Osteocyte (in vitro differentiated cells): ENCODE measurements at regions not wholly inside any gene's neighbourhood (a gene's known extent, or its start where the extent isn't known, plus 50 kb on each side); places are given as distances from the start of the nearest gene placed in this dataset.

Source experiments
- DNase-seq: peaks from one replicate; pipeline ENCODE4 v3.0.0; 2021; ENCODE audit warnings: mixed read lengths; ENCODE audit not compliant: unreplicated experiment; ENCODE audit errors: extremely low spot score
- H3K27ac Mint-ChIP-seq: one replicate; pipeline ENCODE4 v1.8.0; 2021; ENCODE audit warnings: mild to moderate bottlenecking, mixed read lengths; ENCODE audit not compliant: unreplicated experiment
- H3K27me3 Mint-ChIP-seq: one replicate; pipeline ENCODE4 v1.8.0; 2021; ENCODE audit warnings: mixed read lengths; ENCODE audit not compliant: unreplicated experiment
- H3K36me3 Mint-ChIP-seq: one replicate; pipeline ENCODE4 v1.8.0; 2021; ENCODE audit warnings: mixed read lengths; ENCODE audit not compliant: unreplicated experiment
- H3K4me1 Mint-ChIP-seq: one replicate; pipeline ENCODE4 v1.8.0; 2021; ENCODE audit warnings: mixed read lengths; ENCODE audit not compliant: unreplicated experiment
- H3K4me3 Mint-ChIP-seq: one replicate; pipeline ENCODE4 v1.8.0; 2021; ENCODE audit warnings: mild to moderate bottlenecking, moderate library complexity, mixed read lengths; ENCODE audit not compliant: unreplicated experiment
- H3K9me3 Mint-ChIP-seq: one replicate; pipeline ENCODE4 v1.8.0; 2021; ENCODE audit warnings: mixed read lengths; ENCODE audit not compliant: unreplicated experiment
- TF ChIP-seq, protein P1 (sequence below): fragments of 200-600 bp; sonication (generic); IDR thresholded peaks from 2 replicates; pipeline ENCODE4 v1.5.0; 2021; ENCODE audit warnings: antibody characterized with exemption, mild to moderate bottlenecking, moderate library complexity

DNA sequence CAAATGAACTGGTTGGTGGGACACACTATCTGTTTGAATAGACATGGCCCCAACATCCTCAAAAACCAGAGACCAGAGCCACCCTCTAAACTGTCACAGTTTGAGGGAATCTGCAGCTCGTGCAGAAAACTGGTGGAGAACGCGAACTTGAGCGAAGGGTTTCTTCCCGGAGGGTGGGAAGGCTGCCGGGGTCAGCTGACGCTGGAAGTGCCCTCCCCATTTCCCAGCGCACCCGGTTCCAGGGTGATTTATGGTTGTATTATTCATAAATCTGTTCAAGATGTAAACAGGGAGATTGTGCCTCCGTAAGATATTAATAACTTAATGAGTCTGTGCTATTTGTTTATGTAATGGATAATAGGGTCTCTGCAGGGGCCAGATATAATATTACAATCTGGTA lies 1396.7 kb downstream of the BRD1 start:
- H3K9me3 Mint-ChIP-seq = no peaks in the 10 kb centered on the region
- H3K27me3 Mint-ChIP-seq = no peaks in the 10 kb centered on the region
- no peak overlapping the region for H3K27ac Mint-ChIP-seq
- H3K36me3 Mint-ChIP-seq = no peaks in the 10 kb centered on the region
- H3K4me1 Mint-ChIP-seq = peaks cover 49% of the 10 kb centered on the region
- no peak for DNase-seq
- no peak overlapping the region for H3K4me3 Mint-ChIP-seq
- TF ChIP-seq, protein P1, sequence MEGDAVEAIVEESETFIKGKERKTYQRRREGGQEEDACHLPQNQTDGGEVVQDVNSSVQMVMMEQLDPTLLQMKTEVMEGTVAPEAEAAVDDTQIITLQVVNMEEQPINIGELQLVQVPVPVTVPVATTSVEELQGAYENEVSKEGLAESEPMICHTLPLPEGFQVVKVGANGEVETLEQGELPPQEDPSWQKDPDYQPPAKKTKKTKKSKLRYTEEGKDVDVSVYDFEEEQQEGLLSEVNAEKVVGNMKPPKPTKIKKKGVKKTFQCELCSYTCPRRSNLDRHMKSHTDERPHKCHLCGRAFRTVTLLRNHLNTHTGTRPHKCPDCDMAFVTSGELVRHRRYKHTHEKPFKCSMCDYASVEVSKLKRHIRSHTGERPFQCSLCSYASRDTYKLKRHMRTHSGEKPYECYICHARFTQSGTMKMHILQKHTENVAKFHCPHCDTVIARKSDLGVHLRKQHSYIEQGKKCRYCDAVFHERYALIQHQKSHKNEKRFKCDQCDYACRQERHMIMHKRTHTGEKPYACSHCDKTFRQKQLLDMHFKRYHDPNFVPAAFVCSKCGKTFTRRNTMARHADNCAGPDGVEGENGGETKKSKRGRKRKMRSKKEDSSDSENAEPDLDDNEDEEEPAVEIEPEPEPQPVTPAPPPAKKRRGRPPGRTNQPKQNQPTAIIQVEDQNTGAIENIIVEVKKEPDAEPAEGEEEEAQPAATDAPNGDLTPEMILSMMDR = no peak

DNA sequence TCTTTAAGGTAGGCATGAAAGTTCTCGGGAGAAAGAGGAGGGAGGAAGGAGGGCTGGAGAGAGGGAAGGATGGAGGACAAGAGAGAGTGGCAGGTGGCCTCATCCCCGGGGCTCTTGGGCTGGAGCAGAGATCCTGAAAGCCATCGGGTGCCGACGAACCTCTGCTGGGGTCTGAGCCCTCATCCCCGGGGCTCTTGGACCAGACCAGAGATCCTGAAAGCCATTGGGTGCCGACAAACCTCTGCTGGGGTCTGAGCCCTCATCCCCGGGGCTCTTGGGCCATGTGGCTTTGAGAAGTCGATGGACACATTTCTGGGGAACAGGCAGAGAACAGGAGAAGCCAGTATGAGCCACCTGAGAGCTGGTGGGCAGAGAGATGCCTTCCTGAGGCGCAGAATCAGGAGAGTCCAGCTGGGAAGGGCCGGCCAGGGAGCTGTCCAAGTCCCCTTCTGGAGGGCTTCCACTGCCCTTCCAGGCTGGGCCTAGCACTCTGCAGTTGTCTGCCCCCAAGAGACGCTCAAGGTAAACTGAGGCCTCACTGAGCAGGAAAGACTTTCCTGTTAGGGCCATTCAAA lies 1398.1 kb downstream of the BRD1 start:
- TF ChIP-seq, protein P1 = no peak
- peaks cover 55% of the 10 kb centered on the region for H3K4me1 Mint-ChIP-seq
- no peaks in the 10 kb centered on the region for H3K9me3 Mint-ChIP-seq
- H3K27me3 Mint-ChIP-seq = no peaks in the 10 kb centered on the region
- no peak overlapping the region for H3K4me3 Mint-ChIP-seq
- peak overlapping the region; percentile 62 for H3K27ac Mint-ChIP-seq
- H3K36me3 Mint-ChIP-seq = no peaks in the 10 kb centered on the region
- no peak for DNase-seq

DNA sequence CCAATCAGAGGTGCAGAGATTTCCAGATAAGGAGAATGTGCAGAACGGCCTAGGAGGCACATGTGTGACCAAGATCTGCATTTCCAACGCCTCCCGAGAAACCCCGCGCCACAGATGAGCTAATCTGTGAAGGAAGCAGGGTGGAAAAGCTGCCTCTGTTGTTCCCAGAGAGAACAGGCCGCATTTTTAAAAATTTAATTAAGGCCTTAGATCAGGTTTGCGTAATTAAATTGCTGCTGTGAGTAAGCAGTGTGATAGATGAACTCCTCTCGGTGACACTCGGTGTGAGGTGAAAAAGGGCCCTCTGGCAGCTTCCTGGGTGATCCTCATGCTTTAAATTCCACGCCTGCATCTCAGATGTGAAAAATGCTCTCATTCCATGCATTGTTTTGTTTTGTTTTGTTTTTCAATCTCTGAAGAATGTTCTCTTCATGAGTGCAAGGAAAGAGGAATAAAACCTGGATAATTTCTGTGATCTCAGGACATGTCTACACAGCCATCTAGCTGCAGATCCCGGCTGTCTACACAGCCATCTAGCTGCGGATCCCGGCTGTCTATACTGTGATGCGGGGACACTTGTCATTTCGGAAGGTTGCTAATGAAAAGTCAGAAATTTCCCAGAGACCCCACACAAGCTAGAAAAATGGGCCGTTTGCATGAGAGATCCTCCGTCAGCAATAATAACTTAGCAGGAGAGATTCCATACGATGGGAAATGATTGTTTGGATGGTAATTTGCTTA lies 1398.9 kb downstream of the BRD1 start:
- H3K27ac Mint-ChIP-seq = peak overlapping the region; percentile 62
- DNase-seq = no peak
- H3K4me3 Mint-ChIP-seq = no peak overlapping the region
- H3K36me3 Mint-ChIP-seq = no peaks in the 10 kb centered on the region
- no peaks in the 10 kb centered on the region for H3K27me3 Mint-ChIP-seq
- H3K9me3 Mint-ChIP-seq = no peaks in the 10 kb centered on the region
- H3K4me1 Mint-ChIP-seq = peaks cover 63% of the 10 kb centered on the region
- TF ChIP-seq, protein P1 = no peak

DNA sequence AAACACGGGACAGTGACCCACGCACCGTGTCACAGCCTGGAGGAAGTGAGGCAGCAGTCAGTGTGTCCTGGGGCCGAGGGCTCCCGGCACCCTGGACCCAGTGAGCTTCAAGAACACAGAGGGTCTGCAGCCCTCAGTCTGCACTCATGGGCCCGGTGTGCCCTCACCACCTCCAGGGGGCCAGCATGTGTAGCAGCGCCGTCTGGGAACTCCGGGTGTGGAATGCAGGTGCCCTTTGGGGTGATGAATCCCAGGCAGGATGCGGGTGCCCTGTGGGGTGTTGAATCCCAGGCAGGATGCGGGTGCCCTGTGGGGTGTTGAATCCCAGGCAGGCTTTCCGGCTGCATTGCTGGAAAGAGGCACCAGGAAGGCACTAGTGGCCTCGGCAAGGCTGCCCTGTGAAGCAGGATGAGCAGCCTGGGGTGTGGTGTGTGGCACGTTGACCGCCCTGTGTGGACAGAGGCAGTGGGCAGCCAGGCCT lies 1399.9 kb downstream of the BRD1 start:
- no peak for DNase-seq
- H3K27ac Mint-ChIP-seq = no peak overlapping the region
- no peaks in the 10 kb centered on the region for H3K36me3 Mint-ChIP-seq
- H3K4me1 Mint-ChIP-seq = peaks cover 69% of the 10 kb centered on the region
- peaks cover 2% of the 10 kb centered on the region for H3K9me3 Mint-ChIP-seq
- no peak overlapping the region for H3K4me3 Mint-ChIP-seq
- no peaks in the 10 kb centered on the region for H3K27me3 Mint-ChIP-seq
- TF ChIP-seq, protein P1 = no peak

DNA sequence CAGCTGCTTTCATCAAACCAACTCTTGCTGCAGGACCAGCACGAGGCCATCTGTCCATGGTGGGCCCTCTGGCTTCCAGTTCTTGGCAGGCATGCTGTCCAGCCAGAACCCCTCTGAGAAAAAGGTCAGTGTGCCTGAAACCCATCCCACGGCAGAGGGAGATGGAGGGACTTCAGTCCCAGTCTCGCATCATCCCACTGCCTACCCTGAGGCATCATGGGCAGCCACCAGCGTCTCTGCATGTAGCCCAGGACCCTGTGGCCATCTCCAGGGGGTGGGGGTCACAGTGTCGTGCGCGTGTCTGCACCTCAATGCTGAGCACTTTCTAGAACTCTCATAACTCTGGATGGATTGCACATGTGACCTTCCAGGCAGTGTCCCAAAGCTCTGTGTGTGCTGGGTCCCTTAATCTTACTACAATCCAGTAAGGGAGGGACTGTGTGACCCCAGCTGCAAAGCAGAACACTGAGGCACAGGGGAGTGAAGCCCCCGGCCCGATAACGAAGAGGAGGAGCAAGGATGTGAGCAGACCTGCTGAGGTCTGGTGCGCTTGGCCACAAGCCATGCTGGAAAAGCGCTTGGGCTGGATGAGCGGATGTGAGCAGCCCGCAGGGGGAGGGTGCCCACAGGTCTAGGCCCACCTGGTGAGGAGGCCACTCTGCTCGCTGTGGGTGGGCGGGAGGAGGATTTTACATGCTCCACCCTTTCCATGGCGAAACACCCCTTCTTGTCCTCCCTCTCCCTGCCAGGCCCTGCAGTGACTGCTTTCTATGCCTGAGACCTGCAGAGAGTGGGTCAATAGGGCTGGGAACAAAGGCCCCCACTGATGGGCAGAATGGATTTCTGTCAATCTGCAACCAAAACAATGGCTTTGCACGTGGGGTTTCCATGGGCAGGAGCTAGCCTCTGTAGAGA lies 1401.0 kb downstream of the BRD1 start:
- no peak overlapping the region for H3K4me3 Mint-ChIP-seq
- H3K27ac Mint-ChIP-seq = no peak overlapping the region
- TF ChIP-seq, protein P1 = no peak
- peaks cover 61% of the 10 kb centered on the region for H3K4me1 Mint-ChIP-seq
- no peak for DNase-seq
- peaks cover 5% of the 10 kb centered on the region for H3K9me3 Mint-ChIP-seq
- H3K36me3 Mint-ChIP-seq = no peaks in the 10 kb centered on the region
- no peaks in the 10 kb centered on the region for H3K27me3 Mint-ChIP-seq
